IMR-90 (cell line): ENCODE measurements at regions not wholly inside any gene's neighbourhood (a gene's known extent, or its start where the extent isn't known, plus 50 kb on each side); places are given as distances from the start of the nearest gene placed in this dataset.
"Not testable (repeated sequence)": the region's sequence is repeated elsewhere in the genome, so short reads cannot be mapped to it uniquely, and the experiment has no call there.

Experiments used
- ATAC-seq: fragments of 200-7000 bp; cut with Tn5 transposase; 2 replicates; pipeline ENCODE4 v1.9.1; 2020; ENCODE audit warnings: low read depth, mild to moderate bottlenecking, moderate library complexity
- BruUV-seq: library from RNA; stranded (reverse); fragments of 400-500 nt; replicated peaks from 2 replicates; lab custom pipeline; 2021; lab: Mats Ljungman, UMichigan
- CTCF ChIA-PET: fragments of 300-600 bp; formaldehyde crosslinking; extraction: SDS; loops from one replicate; lab custom pipeline; 2021; ENCODE audit warnings: antibody characterized with exemption; lab: Yijun Ruan, JAX
- POLR2A ChIA-PET: fragments of 300-600 bp; sonication (Branson Sonifier 250); formaldehyde crosslinking; loops from one replicate; lab custom pipeline; 2022; ENCODE audit warnings: antibody characterized with exemption; ENCODE audit not compliant: unreplicated experiment; lab: Charles Lee
- DNase-seq: peaks from one replicate; pipeline ENCODE4 v3.0.0; 2013
- H2AFZ ChIP-seq: replicated peaks from 2 replicates; pipeline ENCODE3; 2013; ENCODE audit warnings: low read length, mild to moderate bottlenecking; ENCODE audit not compliant: poor library complexity
- H2AK5ac ChIP-seq: 2 replicates; pipeline ENCODE4 v1.6.1; 2013; ENCODE audit warnings: low read depth, low read length, inconsistent platforms
- H2AK9ac ChIP-seq: replicated peaks from 2 replicates; pipeline ENCODE3; 2013; ENCODE audit warnings: mild to moderate bottlenecking, low read depth, low read length, moderate library complexity; ENCODE audit not compliant: poor library complexity
- H2BK120ac ChIP-seq: 2 replicates; pipeline ENCODE4 v1.6.1; 2013; ENCODE audit warnings: low read depth, low read length, inconsistent platforms
- H2BK15ac ChIP-seq: 3 replicates; pipeline ENCODE4 v1.6.1; 2013; ENCODE audit warnings: low read depth, low read length, inconsistent platforms
- H2BK20ac ChIP-seq: 2 replicates; pipeline ENCODE4 v1.6.1; 2013; ENCODE audit warnings: low read depth, mild to moderate bottlenecking, inconsistent platforms, low read length, moderate library complexity
- H2BK5ac ChIP-seq: 2 replicates; pipeline ENCODE4 v1.6.1; 2013; ENCODE audit warnings: mild to moderate bottlenecking, low read depth, low read length, inconsistent platforms; ENCODE audit not compliant: poor library complexity, severe bottlenecking
- H3K14ac ChIP-seq: replicated peaks from 2 replicates; pipeline ENCODE4 v1.6.1; 2013; ENCODE audit warnings: low read depth, low read length, inconsistent platforms
- H3K18ac ChIP-seq: 2 replicates; pipeline ENCODE4 v1.6.1; 2013; ENCODE audit warnings: low read depth, low read length, control low read depth
- H3K23ac ChIP-seq: 2 replicates; pipeline ENCODE4 v1.6.1; 2013; ENCODE audit warnings: low read depth, low read length, inconsistent platforms
- H3K27ac ChIP-seq: 2 replicates; pipeline ENCODE4 v1.5.1; 2013; ENCODE audit warnings: mild to moderate bottlenecking, control low read depth, low read length; ENCODE audit not compliant: insufficient read depth
- H3K27me3 ChIP-seq: 2 replicates; pipeline ENCODE4 v1.6.1; 2013; ENCODE audit warnings: low read length; ENCODE audit not compliant: control insufficient read depth, insufficient read depth
- H3K36me3 ChIP-seq: 2 replicates; pipeline ENCODE4 v1.6.1; 2013; ENCODE audit warnings: low read length, mixed read lengths; ENCODE audit not compliant: control insufficient read depth, insufficient read depth
- H3K4ac ChIP-seq: 2 replicates; pipeline ENCODE4 v1.6.1; 2013; ENCODE audit warnings: low read depth, low read length, inconsistent platforms
- H3K4me1 ChIP-seq: 2 replicates; pipeline ENCODE4 v1.6.1; 2013; ENCODE audit warnings: low read length, mixed read lengths; ENCODE audit not compliant: control insufficient read depth, insufficient read depth
- H3K4me2 ChIP-seq: 2 replicates; pipeline ENCODE4 v1.6.1; 2013; ENCODE audit warnings: low read depth, mild to moderate bottlenecking, control low read depth, low read length, moderate library complexity
- H3K4me3 ChIP-seq: 2 replicates; pipeline ENCODE4 v1.5.1; 2013; ENCODE audit warnings: low read depth, mild to moderate bottlenecking, control low read depth, low read length, moderate library complexity; ENCODE audit not compliant: insufficient read depth
- H3K56ac ChIP-seq: 2 replicates; pipeline ENCODE4 v1.6.1; 2013; ENCODE audit warnings: low read length, inconsistent platforms; ENCODE audit not compliant: insufficient read depth; ENCODE audit errors: extremely low read depth
- H3K79me1 ChIP-seq, 2 experiments: 2 replicates each; pipeline ENCODE4 v1.6.1; 2013; ENCODE audit warnings: low read length in 2 of 2, inconsistent platforms in 1 of 2, low read depth in 1 of 2
- H3K9ac ChIP-seq: 2 replicates; pipeline ENCODE4 v1.6.1; 2013; ENCODE audit warnings: low read depth, low read length, control low read depth
- H3K9me1 ChIP-seq: 2 replicates; pipeline ENCODE4 v1.6.1; 2013; ENCODE audit warnings: low read length, inconsistent platforms; ENCODE audit not compliant: insufficient read depth
- H3K9me3 ChIP-seq: 2 replicates; pipeline ENCODE4 v1.6.1; 2013; ENCODE audit warnings: low read length; ENCODE audit not compliant: control insufficient read depth, insufficient read depth
- H4K20me1 ChIP-seq: 2 replicates; pipeline ENCODE4 v1.6.1; 2013; ENCODE audit warnings: low read length, inconsistent platforms; ENCODE audit not compliant: insufficient read depth
- H4K5ac ChIP-seq: 2 replicates; pipeline ENCODE4 v1.6.1; 2013; ENCODE audit warnings: mild to moderate bottlenecking, low read depth, low read length, control low read depth
- H4K8ac ChIP-seq, 2 experiments: 2 replicates each; pipeline ENCODE4 v1.6.1; 2013; ENCODE audit warnings: low read depth in 2 of 2, low read length in 2 of 2, control low read depth in 1 of 2, inconsistent platforms in 1 of 2
- H4K91ac ChIP-seq: 2 replicates; pipeline ENCODE4 v1.6.1; 2013; ENCODE audit warnings: low read depth, low read length, inconsistent platforms; ENCODE audit not compliant: insufficient read depth
- NFE2L2 ChIP-seq: fragments of 150-350 bp; IDR thresholded peaks from 2 replicates; pipeline ENCODE4 v1.6.1; 2016; ENCODE audit warnings: low read depth, mild to moderate bottlenecking, low read length
- RCOR1 ChIP-seq: IDR thresholded peaks from 2 replicates; pipeline ENCODE4 v1.6.1; 2012; ENCODE audit warnings: mild to moderate bottlenecking, low read length, improper control_type of control experiment; ENCODE audit not compliant: insufficient replicate concordance
- RFX5 ChIP-seq: IDR thresholded peaks from 2 replicates; pipeline ENCODE4 v1.8.0; 2012; ENCODE audit warnings: low read depth, mild to moderate bottlenecking, low read length, moderate library complexity
- USF2 ChIP-seq: fragments of 150-350 bp; IDR thresholded peaks from 2 replicates; pipeline ENCODE4 v1.6.1; 2017; ENCODE audit warnings: mild to moderate bottlenecking, antibody characterized with exemption, low read length, low read depth
- WGBS, 2 experiments: methylation state at CpG; one replicate each; pipeline versions ENCODE4 v1.1.5 to v1.1.7; 2013; ENCODE audit warnings: missing lambda C conversion rate in 2 of 2; ENCODE audit not compliant: insufficient read length in 1 of 2; ENCODE audit errors: extremely low coverage in 2 of 2; 5-methylcytosine and 5-hydroxymethylcytosine counted together
- dilution Hi-C: fragments of 300-500 bp; cut with HindIII; formaldehyde crosslinking; loops from one replicate; pipeline ENCODE4 v1.14.3; 2018; ENCODE audit warnings: low sequenced_read_pairs; ENCODE audit not compliant: unreplicated experiment
- in situ Hi-C: fragments of 300-500 bp; cut with MboI; formaldehyde crosslinking; loops from 3 replicates; pipeline ENCODE4 v1.14.3; 2019; ENCODE audit warnings: low sequenced_read_pairs, inconsistent platforms, mixed read lengths
- intact Hi-C: fragments of 100-400 bp; cut with micrococcal nuclease; formaldehyde crosslinking; loops from 2 replicates; pipeline ENCODE4 v1.10.0; 2022

- H4K5ac ChIP-seq = no peak overlapping the region
- dilution Hi-C loops (no loop called here), intact Hi-C loops (no loop called here), in situ Hi-C loops (no loop called here)
- no peak overlapping the region for H3K4ac ChIP-seq
- no peaks in the 10 kb centered on the region for H3K9me1 ChIP-seq
- H3K27ac ChIP-seq = no peak overlapping the region
- ChIA-PET CTCF (no interaction called here), POLR2A (interaction anchor here (0.6 kb wide), 1 partner anchor 24 kb away, joined by 5 read pairs; no protein-coding TSS in a partner anchor)
- DNase-seq (no peak), ATAC-seq (peak; percentile 56)
- no peaks in the 10 kb centered on the region for H3K36me3 ChIP-seq
- WGBS, 2 experiments = no CpG with 5 or more reads among the region's 2 CpGs
- H3K14ac ChIP-seq = no peak overlapping the region
- no peak overlapping the region for H2AFZ ChIP-seq
- H2AK5ac ChIP-seq = no peak overlapping the region
- no peak overlapping the region for H2BK20ac ChIP-seq
- H3K9me3 ChIP-seq = peaks cover 4% of the 10 kb centered on the region
- no TSS peak for BruUV-seq
- H4K91ac ChIP-seq = no peak overlapping the region
- peaks cover 5% of the 10 kb centered on the region for H3K27me3 ChIP-seq
- TF ChIP-seq USF2 = no peak
- no peak for TF ChIP-seq RCOR1
- no peak for TF ChIP-seq RFX5
- no peak for TF ChIP-seq NFE2L2
- H2BK120ac ChIP-seq = no peak overlapping the region
- H3K18ac ChIP-seq = no peak overlapping the region
- no peak overlapping the region for H2AK9ac ChIP-seq
- H3K23ac ChIP-seq = no peak overlapping the region
- no peak overlapping the region for H3K4me3 ChIP-seq
- H3K4me2 ChIP-seq = no peak overlapping the region
- H2BK5ac ChIP-seq = no peak overlapping the region
- H2BK15ac ChIP-seq = no peak overlapping the region
- H3K56ac ChIP-seq = no peak overlapping the region
- no peaks in the 10 kb centered on the region for H3K4me1 ChIP-seq
- no peak overlapping the region for H4K8ac ChIP-seq
- no peak overlapping the region for H3K9ac ChIP-seq
- H3K79me1 ChIP-seq = no peaks in the 10 kb centered on the region
- no peaks in the 10 kb centered on the region for H4K20me1 ChIP-seq
Observed at GRCh38 chr12:105499205-105499604, 168.7 kb downstream of the C12orf75 start.

GRCh38 chr12:105500676-105501075, 170.2 kb downstream of the C12orf75 start:
- H3K4me2 ChIP-seq, H2BK15ac ChIP-seq, H4K5ac ChIP-seq, H2AK9ac ChIP-seq, H3K56ac ChIP-seq, CTCF ChIA-PET, H3K14ac ChIP-seq, H3K23ac ChIP-seq, H3K4me1 ChIP-seq, H4K20me1 ChIP-seq, H2BK120ac ChIP-seq, H2BK20ac ChIP-seq, H3K79me1 ChIP-seq, H3K27me3 ChIP-seq, H3K9me1 ChIP-seq, H3K27ac ChIP-seq, H3K18ac ChIP-seq, H3K4ac ChIP-seq, H3K4me3 ChIP-seq, BruUV-seq, H3K9me3 ChIP-seq, H3K9ac ChIP-seq, POLR2A ChIA-PET, intact Hi-C loops, ATAC-seq, dilution Hi-C loops, H4K91ac ChIP-seq, H2AK5ac ChIP-seq, H2BK5ac ChIP-seq, DNase-seq, H4K8ac ChIP-seq, in situ Hi-C loops, H3K36me3 ChIP-seq, H2AFZ ChIP-seq: not testable (repeated sequence)
- WGBS, 2 experiments = 89% methylated on average over 6 of the region's 12 CpGs; no CpG with 5 or more reads in 1 of the 2 experiments
